ACHN (cell line): ENCODE measurements at regions not wholly inside any gene's neighbourhood (a gene's known extent, or its start where the extent isn't known, plus 50 kb on each side); places are given as distances from the start of the nearest gene placed in this dataset.
"Not testable (repeated sequence)": the region's sequence is repeated elsewhere in the genome, so short reads cannot be mapped to it uniquely, and the experiment has no call there.

Experiments
- DNase-seq: peaks from one replicate; pipeline ENCODE4 v3.0.0-alpha.2; 2015
- in situ Hi-C: cut with HindIII; loops from 2 replicates; pipeline ENCODE4 v1.10.0; 2017; ENCODE audit warnings: low sequenced_read_pairs, low pct_ligation_motif_present, low pct_unique_long_range_greater_than_20kb

DNA sequence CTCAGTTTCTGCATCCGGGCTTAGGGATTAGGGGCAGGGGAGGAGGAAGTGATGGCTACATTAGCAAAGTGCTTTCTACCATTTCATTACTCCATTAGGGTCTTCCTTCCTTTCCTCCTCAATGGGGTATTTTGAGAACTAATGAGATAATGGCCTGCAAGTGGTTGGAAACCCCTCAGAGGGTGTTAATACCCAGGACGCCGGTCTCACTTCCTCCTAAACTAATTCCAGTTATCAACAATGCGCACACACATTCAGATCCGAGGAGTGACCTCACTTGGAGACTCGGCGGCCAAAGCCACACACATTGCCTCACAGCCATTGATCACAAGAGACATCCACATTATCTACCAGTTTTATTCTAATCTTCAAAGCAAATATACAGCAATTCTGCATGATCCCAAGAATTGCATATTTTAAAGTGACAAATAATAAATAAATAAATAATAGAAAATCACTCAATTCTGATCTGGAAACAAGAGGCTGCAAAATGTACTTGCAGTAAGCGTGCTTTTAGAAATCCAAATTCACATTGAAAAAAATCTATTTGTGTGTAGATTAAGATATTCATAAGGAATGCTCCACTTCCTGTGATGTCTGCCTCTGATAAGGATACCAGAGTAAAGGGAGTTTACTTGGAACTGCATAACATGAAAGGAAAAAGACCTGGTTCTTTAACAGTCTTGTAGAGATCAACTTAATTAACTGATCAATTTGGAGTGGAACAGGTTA, 329.1 kb downstream of the FBXW7 start:
- in situ Hi-C loops = no loop called here
- DNase-seq = no peak

DNA sequence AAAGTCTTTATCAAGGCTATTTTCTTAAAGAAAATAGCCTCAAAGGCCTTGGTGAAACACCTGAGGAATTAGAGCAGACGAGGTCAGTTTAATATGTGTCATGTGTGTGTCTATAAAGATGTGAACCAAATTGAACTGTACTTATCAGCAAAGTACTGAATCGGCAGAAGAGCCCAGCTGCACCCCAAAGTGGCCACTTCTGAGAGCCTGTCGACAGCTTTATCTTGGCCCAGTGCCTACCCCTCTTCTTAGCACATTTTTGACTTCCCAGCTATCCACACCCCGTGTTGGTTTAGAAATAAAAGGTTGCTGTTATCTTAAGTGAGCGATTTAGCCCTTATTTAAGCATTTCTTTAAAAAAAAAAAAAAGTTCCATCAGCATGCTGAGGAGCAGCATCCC, 329.7 kb downstream of the FBXW7 start:
- DNase-seq = no peak
- in situ Hi-C loops = no loop called here

DNA sequence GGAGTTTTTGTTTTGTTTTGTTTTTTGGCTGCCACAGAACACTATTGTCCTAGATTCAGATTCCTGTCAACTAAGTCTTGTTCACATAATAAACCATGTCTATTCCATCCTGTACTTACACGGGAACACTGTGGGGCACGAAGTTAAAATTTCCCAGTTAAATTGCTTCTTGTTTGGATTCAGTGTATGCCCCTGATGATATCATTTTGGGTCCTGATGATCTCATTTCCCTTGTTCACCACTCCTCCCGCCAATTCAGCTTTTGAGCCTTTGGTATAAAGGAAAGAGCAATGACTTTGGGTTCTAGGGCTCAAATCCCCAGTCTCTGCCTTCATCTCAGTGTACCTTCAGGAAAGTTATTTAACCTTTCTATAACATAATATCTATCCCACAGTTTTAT, 333.5 kb downstream of the FBXW7 start:
- in situ Hi-C loops = no loop called here
- DNase-seq = no peak

DNA sequence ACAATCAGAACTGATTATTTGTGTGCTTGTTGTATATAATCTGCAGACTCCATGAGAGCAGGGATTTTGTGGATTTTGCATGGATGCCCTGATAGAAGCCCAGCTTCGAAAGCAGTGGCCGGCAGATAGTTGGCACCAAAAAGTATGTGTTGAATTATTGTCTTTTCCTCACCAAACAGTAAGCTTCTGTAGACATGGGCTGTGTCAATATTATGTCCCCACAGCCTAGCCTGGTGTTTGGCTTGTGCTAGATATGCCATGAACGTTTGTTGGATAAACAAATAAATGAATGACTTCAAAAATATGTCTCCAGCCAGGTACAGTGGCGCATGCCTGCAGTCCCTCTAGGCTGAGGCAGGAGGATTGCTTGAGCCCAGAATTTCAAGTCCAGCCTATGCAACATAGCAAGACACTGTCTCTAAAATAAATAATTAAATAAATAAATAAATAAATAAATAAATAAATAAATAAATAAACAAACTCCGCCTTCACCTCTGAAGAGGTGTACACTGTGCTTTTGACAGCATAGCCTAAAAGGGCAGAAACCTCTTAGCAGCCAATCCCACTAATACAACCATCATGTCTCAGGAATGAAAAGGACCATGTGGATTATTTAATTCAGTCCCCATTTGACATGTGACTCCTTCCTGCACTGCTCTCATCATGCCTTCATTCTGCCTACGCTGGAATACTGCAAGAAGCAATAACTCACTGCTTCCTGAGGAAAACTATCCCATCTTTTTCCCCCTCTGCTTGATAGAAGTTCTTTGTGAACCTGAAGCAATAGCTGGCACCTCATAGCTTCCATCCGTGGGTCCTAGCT, 335.2 kb downstream of the FBXW7 start:
- DNase-seq = no peak
- in situ Hi-C loops = no loop called here

DNA sequence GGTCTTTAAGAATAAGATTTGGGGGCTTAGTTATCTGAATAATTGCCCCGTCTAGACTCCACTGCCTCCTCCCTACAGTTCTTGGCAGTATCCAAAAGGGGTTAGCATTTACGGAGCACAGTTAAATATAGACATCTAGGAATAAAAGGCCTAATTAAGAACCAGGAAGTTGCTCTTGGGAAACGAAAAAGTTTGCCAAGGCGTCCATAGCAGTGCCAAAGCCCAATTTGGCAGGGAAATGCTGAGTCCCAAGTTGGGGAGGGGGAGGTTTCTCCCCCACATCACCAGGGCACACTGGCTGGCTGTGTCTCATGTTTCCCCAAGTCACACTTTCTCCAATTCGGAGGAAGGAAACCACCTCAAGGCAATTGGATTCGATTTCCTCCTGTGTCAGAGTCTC, 338.7 kb downstream of the FBXW7 start:
- in situ Hi-C loops = no loop called here
- DNase-seq = no peak

DNA sequence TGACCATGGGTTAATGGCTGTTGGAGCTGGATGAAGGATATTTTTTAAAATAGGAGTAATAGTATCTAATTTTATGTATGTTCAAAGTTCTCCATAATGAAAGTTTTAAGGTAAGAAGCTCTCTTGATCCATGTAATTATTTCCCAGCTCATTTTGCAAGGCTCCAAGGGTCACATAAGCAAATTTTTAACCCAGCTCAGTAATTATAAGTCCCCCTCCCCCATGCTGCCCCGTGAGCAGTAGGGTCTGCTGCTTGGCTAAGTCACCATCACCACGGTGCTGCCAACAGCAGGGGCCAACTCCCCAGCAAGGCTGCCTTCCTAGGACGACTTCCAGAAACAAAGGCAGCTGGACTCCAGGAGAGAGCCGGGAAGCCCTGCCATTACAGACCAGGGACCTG, 340.0 kb downstream of the FBXW7 start:
- in situ Hi-C loops = no loop called here
- DNase-seq = no peak

DNA sequence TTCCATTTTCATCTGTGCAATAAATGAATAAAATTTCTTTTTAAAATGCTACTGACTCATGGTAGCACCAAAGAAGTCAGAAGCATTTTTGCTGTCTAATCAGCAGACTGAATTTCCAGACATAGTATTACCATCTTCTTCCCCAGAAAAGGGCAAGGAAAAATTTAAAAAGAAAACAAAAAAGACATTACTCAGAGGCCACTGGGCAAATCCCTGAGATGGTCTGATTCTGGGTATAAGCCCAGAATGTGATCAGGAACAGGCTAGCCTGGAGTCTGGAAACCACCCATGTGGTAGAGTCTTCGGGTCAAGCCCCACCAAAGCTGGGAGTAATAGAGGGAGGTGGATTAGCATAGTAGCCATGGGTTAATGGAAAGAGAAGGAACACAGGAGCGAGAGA, 342.8 kb downstream of the FBXW7 start:
- no peak for DNase-seq
- in situ Hi-C loops = no loop called here

DNA sequence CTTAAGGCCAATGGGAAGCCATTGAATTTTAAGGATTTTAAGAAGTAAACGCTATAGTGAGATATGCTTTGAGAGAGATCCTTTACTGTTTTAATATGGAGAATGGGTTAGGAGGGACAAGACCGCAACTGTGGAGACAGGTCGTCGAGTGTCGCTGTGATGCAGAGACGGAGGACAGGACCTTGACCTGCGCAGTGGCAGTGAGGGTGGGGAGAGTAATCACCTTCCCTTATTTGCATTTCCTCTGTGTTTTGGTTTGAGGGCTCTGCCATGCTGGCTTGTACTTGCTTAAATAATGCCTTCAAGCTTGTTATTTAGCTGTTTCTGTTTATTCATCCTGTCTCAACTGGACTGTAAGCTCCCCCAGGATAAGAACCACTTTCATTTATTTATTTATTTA, 345.0 kb downstream of the FBXW7 start:
- in situ Hi-C loops = no loop called here
- DNase-seq = no peak

DNA sequence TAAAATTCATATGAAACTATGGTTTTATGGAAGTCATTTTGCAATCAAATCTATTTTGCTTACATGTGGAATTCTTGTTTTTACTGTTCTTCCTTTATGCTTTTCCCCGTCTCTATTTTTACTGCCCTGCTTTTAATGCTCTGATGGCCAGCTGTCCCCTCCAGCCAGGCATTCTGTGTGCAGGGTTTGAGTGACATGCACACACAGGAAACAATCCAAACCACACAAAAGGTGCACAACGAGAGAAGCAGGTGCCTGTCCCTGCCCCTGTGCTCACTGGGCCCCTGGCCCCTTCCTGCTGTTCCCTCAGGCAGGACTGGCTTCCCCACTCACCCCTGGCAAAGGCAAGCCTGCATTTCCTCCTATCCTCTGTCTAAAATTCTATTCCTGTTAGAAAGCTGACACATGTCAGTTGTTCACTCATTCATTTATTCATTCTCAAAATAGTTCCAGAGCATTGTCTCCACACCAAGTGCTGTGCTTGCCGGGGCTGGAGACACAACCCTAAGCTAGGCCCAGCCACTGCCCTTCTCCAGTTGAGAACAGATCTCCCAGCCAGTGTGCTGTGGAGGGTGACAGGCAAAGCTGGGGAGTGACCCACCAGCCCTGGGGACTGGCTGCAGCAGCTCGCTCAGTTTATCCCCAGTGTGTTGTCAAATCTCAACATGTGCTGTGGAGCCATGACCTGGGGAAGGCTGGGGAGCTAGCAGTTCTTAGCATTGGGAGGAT, 346.3 kb downstream of the FBXW7 start:
- in situ Hi-C loops = no loop called here
- no peak for DNase-seq

DNA sequence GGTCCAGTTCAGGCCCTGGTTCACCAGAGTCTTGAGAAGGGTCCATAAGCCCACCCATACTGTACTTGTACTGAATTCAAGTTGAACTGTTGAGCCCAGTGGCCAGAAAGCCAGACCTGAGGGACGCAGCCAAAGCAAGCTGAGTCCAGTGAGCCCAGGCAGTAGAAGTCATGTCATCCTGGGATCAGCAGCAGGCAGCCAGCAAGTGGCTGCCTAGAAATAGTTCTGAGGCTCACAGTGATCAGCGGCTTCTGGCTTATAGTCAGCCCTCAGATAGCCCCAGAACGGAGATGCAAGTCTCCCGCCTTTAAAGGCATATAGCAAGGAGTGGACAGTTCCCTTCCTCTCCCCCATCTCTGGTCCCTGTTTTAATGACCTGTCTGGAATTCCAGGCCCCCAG, 347.1 kb downstream of the FBXW7 start:
- no peak for DNase-seq
- in situ Hi-C loops = no loop called here

DNA sequence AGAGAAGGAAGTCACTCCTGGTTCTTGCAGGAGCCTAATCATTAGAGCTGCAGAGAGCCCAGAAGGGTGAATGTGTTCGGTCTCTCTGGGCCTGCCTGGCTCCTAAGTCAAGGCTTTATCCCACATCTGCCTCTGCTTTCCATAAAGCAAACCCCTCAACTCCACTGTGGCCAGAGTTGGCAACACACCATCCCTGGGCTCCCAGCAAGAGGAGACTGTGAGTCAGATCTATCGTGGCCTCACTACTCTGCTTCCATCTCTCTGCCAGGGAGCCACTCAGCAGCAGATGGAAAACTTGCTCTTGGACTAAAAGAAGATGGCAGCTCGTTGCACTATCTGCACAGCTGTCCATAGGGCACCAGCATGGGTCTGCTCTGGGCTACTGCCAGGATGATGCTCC, 348.2 kb downstream of the FBXW7 start:
- no peak for DNase-seq
- in situ Hi-C loops = no loop called here

DNA sequence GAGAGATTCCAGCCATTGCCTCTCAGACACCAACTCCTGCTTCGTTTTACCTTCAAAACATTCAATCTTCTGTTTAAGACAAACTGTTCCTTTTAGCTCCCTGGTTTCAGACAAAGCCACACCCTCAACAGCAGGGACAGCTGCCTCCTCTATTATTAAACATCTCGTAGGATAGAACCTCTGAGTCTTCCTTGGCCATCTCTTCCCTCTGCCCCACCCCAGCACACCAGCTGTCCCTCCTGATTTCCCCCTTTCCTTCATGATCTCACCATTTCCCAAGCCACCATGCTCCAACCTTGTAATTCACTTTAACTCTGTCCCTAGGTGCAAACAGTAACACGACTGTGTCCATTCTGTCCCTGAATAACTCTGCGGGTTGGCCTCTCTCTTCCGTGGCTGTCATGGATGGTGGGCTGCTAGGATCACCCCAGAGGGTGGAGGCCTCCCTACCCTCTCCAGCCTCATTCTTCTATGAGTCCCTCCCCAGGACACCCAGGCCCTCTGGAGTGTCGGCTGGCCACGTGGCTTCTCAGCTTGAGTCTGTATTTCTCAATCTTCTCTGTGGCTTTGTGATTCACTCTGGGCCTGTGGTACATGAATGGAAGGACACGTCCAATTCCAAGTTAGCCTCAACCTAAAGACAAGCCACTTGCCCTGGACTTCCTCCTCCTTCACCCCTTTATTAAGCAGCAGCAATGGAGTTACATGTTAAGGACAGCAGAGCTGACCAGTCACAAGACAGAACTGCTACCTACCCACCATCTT, 349.9 kb downstream of the FBXW7 start:
- in situ Hi-C loops = no loop called here
- DNase-seq = no peak

DNA sequence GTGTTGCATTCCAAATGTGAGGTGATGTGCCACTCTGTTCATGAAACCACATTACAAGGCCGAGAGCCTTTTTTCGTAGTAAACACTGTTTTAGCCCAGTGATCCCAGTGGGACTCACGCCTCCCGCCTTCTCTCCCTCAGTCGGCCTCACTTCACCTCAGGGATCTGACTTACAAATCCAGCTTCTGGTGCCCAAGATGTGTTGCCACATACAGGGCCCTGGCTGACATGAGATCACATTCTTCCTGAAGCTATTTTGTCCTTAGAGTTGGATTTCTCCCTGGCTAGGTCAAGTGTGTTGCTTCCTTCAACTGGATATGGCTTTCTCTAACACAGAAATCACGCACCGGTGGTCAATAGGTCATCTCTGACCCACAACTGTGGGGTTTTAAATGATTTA, 354.7 kb downstream of the FBXW7 start:
- DNase-seq = no peak
- in situ Hi-C loops = no loop called here

DNA sequence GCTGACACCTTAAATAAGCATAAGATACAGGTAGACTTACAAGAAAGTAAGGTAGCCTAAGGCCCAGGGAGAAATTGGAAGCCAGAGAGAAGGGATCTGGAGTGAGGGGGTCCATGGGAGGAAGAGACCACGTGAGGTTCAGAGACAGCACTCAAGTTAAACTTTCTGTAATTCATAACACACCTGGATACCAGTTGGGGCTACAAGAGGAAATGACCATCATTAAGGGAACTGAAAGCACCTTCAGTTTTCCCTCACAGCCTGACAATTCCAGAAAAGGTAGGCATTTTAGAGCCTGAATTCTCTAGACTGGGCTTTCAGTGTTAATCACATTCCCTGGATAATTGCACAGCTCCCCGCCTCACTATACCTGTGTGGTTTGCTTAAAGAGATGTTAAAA, 355.5 kb downstream of the FBXW7 start:
- DNase-seq = no peak
- in situ Hi-C loops = no loop called here

DNA sequence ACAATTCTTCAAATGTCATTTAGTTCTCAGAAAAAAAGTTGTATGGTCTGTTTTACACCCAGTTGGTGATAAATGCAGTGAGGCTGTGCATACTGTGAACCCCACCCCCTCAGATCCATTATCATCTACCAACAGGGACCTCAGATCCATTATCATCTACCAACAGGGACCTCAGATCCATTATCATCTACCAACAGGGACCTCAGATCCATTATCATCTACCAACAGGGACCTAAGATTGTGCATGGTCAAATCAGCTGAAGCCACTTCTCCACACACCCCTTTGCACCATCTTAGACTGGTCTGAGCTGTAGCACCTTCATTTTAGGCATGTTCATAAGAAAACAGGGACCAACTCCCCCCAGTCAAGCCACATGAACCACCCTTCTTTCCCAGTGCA, 358.4 kb downstream of the FBXW7 start:
- DNase-seq, in situ Hi-C loops: not testable (repeated sequence)

DNA sequence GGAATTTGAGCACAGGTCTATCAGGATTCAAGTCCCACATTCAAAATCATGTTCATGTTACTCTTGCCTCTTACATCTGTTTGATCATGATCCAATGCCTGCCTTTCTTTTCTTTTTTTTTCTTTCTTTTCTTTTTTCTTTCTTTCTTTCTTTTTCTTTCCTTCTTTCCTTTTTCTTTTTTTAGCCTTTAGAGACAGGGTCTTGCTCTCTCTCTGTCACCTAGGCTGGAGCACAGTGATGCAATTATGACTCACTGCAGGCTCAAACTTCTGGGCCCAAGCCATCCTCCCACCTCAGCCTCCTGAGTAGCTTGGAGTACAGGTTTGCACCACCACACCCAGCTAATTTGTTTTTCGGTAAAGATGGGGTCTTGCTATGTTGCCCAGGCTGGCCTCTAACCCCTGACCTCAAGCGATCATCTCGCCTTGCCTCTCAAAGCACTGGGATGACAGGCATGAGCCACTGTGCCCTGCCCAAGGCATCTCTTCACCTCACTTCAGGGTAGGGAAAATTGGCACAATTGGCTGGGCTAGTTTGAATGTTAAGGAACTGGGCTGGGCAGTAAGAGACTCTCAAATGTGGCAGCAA, 359.2 kb downstream of the FBXW7 start:
- in situ Hi-C loops = no loop called here
- no peak for DNase-seq

DNA sequence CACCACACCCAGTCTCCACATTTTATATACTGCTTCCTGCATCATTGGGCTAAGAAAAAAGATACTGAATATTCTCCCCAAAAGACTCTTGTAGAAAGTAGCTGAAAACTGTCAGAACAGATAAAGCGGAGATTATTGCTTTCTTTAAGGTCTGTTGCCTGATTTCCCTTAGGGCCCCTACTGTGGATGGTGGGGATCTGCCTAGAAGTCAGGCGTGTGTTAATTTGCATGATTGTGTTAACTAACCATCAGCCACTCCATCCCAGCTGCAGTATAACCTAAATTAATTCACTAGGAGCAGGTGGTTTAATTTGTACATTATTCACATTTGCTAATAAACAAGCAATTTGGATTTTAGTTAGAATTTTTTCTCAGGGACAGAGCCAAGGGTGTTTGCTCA, 360.3 kb downstream of the FBXW7 start:
- DNase-seq = no peak
- in situ Hi-C loops = no loop called here

DNA sequence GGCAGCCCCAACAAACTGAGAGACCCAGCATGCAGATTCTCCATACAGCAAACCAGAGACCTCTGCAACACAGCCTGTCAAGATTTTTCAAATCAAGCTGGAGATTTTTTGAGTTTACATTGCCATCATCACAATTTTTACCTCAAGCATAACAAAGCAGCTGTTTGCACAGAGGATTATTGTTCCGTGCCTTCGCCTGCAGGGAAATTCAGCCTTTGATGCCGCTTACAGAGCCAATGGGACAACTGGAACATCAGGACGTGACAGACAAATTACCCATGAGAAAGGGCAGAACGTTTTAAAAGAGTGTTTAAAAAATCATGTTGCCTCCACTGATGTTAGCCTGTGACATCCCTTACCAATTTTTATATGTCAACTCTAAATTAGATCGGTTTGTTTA, 363.7 kb downstream of the FBXW7 start:
- no peak for DNase-seq
- in situ Hi-C loops = no loop called here

DNA sequence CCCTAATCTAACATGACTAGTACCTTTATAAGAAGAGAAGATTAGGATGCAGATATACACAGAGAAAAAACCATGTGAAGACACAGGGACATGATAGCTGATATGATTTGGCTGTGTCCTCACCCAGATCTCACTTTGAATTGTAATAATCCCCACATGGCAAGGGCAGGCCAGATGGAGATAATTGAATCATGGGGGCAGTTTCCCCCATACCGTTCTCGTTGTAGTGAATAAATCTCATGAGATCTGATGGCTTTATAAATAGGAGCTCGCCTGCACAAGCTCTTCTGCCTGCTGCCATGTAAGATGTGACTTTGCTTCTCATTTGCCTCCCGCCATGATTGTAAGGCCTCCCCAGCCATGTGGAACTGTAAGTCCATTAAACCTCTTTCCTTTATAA, 364.3 kb downstream of the FBXW7 start:
- in situ Hi-C loops = no loop called here
- no peak for DNase-seq
